NCI-H146 treated with DMSO at 0.1 percent for 48 hours (cell line): ENCODE measurements at regions not wholly inside any gene's neighbourhood (a gene's known extent, or its start where the extent isn't known, plus 50 kb on each side); places are given as distances from the start of the nearest gene placed in this dataset.
"Not testable (repeated sequence)": the region's sequence is repeated elsewhere in the genome, so short reads cannot be mapped to it uniquely, and the experiment has no call there.

ENCODE experiments used
- DNase-seq: peaks from one replicate; lab custom pipeline; 2025; ENCODE audit not compliant: unreplicated experiment; lab: John Stamatoyannopoulos, UW

GRCh38 chr1:187038784-187039183 lies 210.0 kb downstream of the PLA2G4A start:
- DNase-seq: no peak

GRCh38 chr1:187041104-187041503 lies 212.4 kb downstream of the PLA2G4A start:
- DNase-seq: no peak

GRCh38 chr1:187042538-187042937 lies 213.8 kb downstream of the PLA2G4A start:
- DNase-seq: no peak

- not testable (repeated sequence) for DNase-seq
Measured at GRCh38 chr1:187043433-187043832, 214.7 kb downstream of the PLA2G4A start.

- no peak for DNase-seq
Measured at GRCh38 chr1:187044411-187044810, 215.7 kb downstream of the PLA2G4A start.

GRCh38 chr1:187045371-187045770 lies 216.6 kb downstream of the PLA2G4A start:
- no peak for DNase-seq

GRCh38 chr1:187046293-187046692 lies 217.5 kb downstream of the PLA2G4A start:
- DNase-seq: no peak

GRCh38 chr1:187047298-187047697 lies 218.5 kb downstream of the PLA2G4A start:
- DNase-seq: no peak

- DNase-seq: peak; percentile 85
Measured at GRCh38 chr1:187051618-187052232, 223.0 kb downstream of the PLA2G4A start.

GRCh38 chr1:187053876-187054275 lies 225.1 kb downstream of the PLA2G4A start:
- DNase-seq: peak; percentile 81

- peak; percentile 58 for DNase-seq
Measured at GRCh38 chr1:187054862-187055757, 226.4 kb downstream of the PLA2G4A start.

- DNase-seq: no peak
Measured at GRCh38 chr1:187063271-187063670, 234.5 kb downstream of the PLA2G4A start.

- peak; percentile 65 for DNase-seq
Measured at GRCh38 chr1:187067160-187067559, 238.4 kb downstream of the PLA2G4A start.

GRCh38 chr1:187070076-187070475 lies 241.3 kb downstream of the PLA2G4A start:
- DNase-seq: peak; percentile 90

GRCh38 chr1:187072262-187073034 lies 243.7 kb downstream of the PLA2G4A start:
- not testable (repeated sequence) for DNase-seq

GRCh38 chr1:187073035-187073560 lies 244.3 kb downstream of the PLA2G4A start:
- not testable (repeated sequence) for DNase-seq

- not testable (repeated sequence) for DNase-seq
Measured at GRCh38 chr1:187073634-187074245, 245.0 kb downstream of the PLA2G4A start.

GRCh38 chr1:187074445-187075048 lies 245.8 kb downstream of the PLA2G4A start:
- DNase-seq: no peak

GRCh38 chr1:187076922-187077321 lies 248.2 kb downstream of the PLA2G4A start:
- DNase-seq: no peak

GRCh38 chr1:187078321-187078720 lies 249.6 kb downstream of the PLA2G4A start:
- DNase-seq: no peak
